H54 (cell line): ENCODE measurements at regions not wholly inside any gene's neighbourhood (a gene's known extent, or its start where the extent isn't known, plus 50 kb on each side); places are given as distances from the start of the nearest gene placed in this dataset.
A peak's percentile ranks its signal among the peaks of the same experiment; 100 is the strongest.
"Not testable (repeated sequence)": the region's sequence is repeated elsewhere in the genome, so short reads cannot be mapped to it uniquely, and the experiment has no call there.

Experiments used
- DNase-seq: peaks from one replicate; pipeline ENCODE4 v3.0.0; 2011; ENCODE audit warnings: low spot score, mixed read lengths; ENCODE audit not compliant: insufficient read length
- FAIRE-seq: peaks from 3 replicates; lab custom pipeline; 2011; peaks lifted over from hg19 to GRCh38; lab: Jason Lieb, UNC
- POLR2A ChIP-seq: IDR thresholded peaks from 2 replicates; pipeline ENCODE4 v1.6.1; 2011; ENCODE audit warnings: low read depth, mild to moderate bottlenecking, low read length

DNA sequence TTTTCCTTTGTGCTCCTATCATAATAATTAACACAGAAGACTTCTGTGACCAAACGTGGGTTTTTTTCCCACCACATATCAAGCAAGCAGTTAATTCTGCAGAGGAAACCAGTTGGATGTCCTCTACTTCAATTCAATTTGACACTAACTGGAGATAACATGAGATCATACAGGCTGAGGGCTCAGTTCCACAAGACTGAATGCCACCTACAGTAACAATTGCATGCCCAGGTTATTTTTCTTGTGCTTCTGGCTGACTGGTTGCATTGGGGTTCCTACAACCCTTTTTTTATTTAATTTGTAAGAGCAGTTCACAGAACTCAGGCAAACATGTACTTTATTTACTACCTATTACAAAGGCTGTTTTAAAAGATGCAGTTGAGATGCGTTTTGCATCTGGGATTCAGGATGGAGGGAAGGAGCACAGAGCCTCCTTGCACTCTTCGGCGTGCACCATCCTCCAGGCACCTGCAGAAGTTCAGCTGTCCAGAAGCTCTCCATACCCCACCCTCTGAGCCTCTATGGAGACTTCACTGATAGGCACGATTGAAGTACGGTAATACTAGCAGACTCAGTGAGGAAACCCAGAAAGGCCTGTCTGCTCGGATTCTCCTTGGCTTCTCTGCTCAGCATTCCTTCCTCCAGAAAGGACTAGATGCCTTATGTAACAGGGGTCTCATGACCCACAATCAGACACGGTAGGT is 425.2 kb upstream of the CDH9 start:
- no peak for TF ChIP-seq POLR2A
- DNase-seq, result no peak
- no peak for FAIRE-seq

- FAIRE-seq, result no peak
- no peak for DNase-seq
- TF ChIP-seq POLR2A, result no peak
Observed at GRCh38 chr5:27462936-27463335, 424.6 kb upstream of the CDH9 start.

- FAIRE-seq (no peak), DNase-seq (no peak)
- TF ChIP-seq POLR2A, result no peak
Observed at GRCh38 chr5:27458287-27458686, 419.9 kb upstream of the CDH9 start.

- no peak for DNase-seq
- FAIRE-seq, result no peak
- no peak for TF ChIP-seq POLR2A
Observed at GRCh38 chr5:27451377-27451776, 413.0 kb upstream of the CDH9 start.

GRCh38 chr5:27450607-27451006 is 412.2 kb upstream of the CDH9 start:
- FAIRE-seq (peak; percentile 93), DNase-seq (no peak)
- no peak for TF ChIP-seq POLR2A

GRCh38 chr5:27439383-27439782 is 401.0 kb upstream of the CDH9 start:
- not testable (repeated sequence) for DNase-seq, FAIRE-seq

DNA sequence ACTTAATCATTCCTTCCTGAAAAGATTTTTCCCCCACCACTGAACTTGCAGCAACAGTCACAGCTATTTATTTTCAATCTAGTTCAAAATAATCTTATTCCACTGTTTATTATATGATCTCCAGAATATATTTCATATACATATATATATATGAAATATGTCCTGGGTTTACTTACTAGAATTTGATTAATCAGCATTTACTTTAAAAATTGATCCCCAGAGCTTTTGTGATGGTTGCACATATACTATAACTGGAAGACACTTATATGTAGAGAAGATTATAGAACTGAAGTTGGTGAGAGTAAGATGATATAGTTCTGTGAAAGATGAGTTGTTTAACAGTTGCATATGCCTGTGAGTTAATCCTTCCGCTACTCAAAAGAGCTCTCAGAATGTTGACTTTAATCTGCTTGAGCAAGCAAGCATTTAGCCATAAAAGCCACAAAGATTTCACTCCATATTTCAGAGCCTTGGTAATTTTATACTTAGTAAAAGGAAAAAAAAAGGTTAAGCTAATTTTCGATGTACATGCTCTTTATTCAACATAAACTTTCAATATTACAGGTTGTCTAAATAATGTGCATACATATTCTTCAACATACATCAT is 399.3 kb upstream of the CDH9 start:
- no peak for DNase-seq
- no peak for FAIRE-seq
- no peak for TF ChIP-seq POLR2A

DNA sequence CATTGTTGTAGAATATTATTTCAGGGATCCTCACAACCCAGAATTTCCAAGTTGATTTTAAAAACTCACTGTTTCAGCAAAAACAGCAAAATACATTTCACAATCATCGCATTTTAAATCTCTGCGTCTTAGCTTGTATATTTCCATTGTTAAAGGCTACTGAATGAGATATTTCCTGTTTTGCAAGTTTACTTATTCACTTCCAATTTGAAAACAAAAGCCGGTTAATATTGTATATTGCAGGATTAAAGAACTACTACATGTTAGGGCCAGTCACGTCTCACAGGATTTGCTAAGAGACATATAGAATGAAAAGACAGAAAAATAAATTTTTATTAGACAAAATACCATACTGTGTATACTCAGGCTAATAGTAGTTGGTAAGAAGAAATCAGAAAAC is 395.9 kb upstream of the CDH9 start:
- no peak for DNase-seq
- FAIRE-seq, result no peak
- no peak for TF ChIP-seq POLR2A

DNA sequence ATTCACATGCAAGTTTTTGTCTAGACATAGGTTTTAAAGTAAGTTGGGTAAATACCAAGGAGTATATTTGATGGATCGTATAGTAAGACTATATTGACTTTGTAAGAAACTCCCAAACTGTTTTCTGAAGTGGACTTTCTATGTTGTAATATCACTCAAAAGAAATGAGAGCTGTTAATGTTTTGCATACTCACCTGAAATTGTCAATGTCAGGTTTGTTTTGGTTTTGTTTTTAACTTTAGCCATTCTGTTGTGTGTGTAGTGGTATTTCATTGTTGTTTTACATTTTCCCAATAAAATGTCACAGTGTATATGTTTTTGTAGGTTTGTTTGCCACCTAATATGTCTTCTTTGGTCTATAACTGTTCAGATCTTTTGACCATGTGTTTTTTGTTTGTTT is 375.7 kb upstream of the CDH9 start:
- TF ChIP-seq POLR2A, result no peak
- DNase-seq (no peak), FAIRE-seq (no peak)

- no peak for TF ChIP-seq POLR2A
- FAIRE-seq (no peak), DNase-seq (no peak)
Observed at GRCh38 chr5:27412384-27412783, 374.0 kb upstream of the CDH9 start.

DNA sequence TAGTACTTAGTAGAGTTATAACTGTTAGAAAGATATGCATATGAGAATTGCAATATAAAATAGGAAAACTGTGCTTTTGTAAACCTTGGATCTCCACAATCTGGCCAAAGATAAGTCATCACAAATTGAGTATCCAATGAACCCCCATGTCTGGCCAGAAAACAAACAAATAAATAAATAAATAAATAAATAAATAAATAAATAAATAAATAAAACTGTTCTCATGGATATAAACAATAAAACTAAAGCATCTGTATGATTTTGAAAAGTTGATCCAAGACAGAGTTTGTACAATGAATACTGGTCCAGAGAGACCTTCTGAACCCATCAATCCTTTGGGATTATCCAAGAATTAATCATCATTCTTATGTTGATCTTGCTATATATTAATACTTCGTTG is 367.6 kb upstream of the CDH9 start:
- TF ChIP-seq POLR2A, result no peak
- DNase-seq (no peak), FAIRE-seq (no peak)

- TF ChIP-seq POLR2A, result no peak
- FAIRE-seq (peak; percentile 95), DNase-seq (peak; percentile 4)
Observed at GRCh38 chr5:27403243-27403882, 365.0 kb upstream of the CDH9 start.

- DNase-seq (no peak), FAIRE-seq (no peak)
- TF ChIP-seq POLR2A, result no peak
Observed at GRCh38 chr5:27402828-27403227, 364.4 kb upstream of the CDH9 start.

DNA sequence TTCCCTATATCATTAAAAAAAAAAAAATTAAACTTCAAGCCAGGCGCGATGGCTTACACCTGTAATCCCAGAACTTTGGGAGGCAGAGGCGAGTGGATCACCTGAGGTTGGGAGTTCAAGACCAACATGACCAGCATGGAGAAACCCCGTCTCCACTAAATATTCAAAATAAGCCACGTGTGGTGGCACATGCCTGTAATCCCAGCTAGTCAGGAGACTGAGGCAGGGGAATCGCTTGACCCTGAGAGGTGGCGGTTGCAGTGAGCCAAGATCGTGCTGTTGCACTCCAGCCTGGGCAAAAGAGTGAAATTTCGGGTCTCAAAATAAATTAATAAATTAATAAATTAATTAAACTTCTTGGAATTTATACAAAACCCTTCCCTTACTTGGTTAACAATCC is 358.6 kb upstream of the CDH9 start:
- DNase-seq (no peak), FAIRE-seq (no peak)
- TF ChIP-seq POLR2A, result no peak

DNA sequence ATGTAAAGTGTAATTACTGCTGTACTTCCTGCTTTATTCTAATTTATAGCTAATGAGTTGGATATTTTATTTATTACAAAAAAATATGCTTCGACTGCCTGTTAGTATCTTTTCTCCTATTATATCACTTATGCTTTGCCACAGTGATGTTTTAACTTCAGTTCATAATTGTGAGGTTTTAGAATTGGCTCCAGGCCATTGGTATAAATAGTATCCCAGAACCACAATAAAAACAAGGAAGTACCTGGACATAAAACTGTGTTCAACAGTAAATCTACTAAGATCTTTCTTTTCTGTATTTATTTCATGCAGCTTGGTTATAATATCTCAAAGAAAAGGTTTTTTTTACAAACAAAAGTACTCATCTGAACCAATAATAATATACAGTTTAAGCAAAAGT is 354.3 kb upstream of the CDH9 start:
- DNase-seq (no peak), FAIRE-seq (peak; percentile 36)
- no peak for TF ChIP-seq POLR2A

DNA sequence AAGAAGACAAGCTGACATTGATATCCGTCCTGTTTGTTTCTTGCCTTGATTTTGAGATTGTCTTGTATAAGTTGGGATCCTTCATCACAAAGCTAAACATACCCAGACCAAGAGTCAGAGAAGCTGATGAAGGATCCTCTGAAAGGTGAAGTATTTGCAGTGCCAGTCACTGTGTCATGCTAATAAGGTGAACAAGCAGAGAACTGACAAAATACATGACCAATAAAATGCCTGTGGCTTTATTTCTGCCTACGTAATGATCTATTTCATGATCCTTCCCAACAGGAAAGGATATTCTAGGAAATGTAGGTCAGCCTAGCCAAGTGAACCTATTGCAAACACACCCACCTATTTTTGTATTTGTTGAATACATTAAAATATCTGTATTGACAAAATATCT is 351.3 kb upstream of the CDH9 start:
- no peak for TF ChIP-seq POLR2A

More for the DNA sequence above, 351.3 kb upstream of the CDH9 start:
- DNase-seq (no peak), FAIRE-seq (peak; percentile 52)
